HG03565 (cell line): ENCODE measurements at regions not wholly inside any gene's neighbourhood (a gene's known extent, or its start where the extent isn't known, plus 50 kb on each side); places are given as distances from the start of the nearest gene placed in this dataset.
"Not testable (repeated sequence)": the region's sequence is repeated elsewhere in the genome, so short reads cannot be mapped to it uniquely, and the experiment has no call there.

ENCODE experiments used
- ATAC-seq: cut with Tn5 transposase; IDR thresholded peaks from one replicate; pipeline ENCODE4 v1.9.1; 2021; ENCODE audit warnings: mild to moderate bottlenecking, moderate library complexity; ENCODE audit not compliant: unreplicated experiment

DNA sequence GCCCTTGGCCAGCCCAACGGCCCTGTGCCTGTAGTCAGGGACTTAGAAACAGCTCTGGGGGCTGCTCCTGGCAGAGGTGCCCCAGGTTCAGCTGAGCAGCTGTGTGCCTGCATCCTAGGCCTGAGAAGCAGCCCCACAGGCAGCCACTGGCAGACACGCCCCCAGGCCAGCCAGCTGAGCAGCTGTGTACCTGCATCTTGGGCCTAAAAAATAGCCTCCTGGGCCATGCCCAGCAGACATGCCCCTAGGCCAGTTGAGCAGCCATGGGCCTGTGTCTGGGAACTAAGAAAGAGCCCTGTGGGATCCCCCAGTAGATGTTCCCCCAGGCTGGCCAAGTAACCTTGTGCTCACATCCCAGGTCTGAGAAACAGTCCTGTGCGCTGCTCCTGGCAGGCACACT lies 64.0 kb downstream of the TBR1 start:
- no peak for ATAC-seq

DNA sequence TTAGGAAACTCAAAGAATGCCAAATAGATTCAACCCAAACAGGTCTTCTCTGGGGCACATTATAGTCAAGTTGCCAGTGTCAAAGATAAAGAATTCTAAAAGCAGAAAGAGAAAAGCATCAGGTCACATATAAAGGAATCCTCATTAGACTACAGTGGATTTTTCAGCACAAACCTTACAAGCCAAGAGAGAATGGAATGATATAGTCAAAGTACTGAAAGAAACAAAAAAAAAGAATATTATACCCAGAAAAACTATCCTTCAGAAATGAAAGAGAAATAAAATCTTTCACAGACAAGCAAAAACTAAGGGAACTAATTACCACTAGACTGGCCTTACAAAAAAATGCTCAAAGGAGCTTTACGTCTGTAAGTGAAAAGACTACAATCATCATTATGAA lies 65.5 kb downstream of the TBR1 start:
- ATAC-seq: no peak

DNA sequence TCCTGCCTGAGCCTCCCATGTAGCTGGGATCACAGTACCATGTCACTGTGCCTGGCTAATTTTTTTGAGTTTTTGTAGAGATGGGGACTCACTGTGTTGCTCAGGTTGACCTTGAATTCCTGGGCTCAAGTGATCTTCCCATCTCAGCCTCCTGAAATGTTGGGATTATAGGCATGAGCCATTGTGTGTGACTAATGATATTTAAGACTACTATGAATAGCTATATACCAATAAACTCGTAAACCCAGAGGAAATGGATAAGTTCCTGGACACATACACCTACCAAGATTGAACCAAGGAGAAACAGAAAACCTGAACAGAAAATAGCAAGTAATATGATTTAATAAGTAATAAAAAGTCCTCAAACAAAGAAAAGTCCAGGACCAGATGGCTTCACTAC lies 68.0 kb downstream of the TBR1 start:
- no peak for ATAC-seq

DNA sequence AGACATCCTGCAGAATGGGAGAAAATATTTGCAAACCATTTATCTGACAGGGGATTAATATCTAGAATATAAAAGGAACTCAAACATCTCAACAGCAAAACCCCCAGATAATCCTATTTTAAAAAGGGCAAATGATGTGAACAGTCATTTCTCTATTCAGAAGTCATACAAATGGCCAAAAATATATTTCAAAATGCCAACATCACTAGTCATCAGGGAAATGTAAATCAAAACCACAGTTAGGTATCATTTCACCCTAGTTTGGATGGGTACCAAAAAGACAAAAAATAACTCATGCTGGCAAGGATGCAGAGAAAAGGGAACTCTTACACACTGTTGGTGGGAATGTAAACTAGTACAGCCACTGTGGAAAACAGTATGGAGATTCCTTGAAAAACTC lies 70.0 kb downstream of the TBR1 start:
- ATAC-seq: no peak

DNA sequence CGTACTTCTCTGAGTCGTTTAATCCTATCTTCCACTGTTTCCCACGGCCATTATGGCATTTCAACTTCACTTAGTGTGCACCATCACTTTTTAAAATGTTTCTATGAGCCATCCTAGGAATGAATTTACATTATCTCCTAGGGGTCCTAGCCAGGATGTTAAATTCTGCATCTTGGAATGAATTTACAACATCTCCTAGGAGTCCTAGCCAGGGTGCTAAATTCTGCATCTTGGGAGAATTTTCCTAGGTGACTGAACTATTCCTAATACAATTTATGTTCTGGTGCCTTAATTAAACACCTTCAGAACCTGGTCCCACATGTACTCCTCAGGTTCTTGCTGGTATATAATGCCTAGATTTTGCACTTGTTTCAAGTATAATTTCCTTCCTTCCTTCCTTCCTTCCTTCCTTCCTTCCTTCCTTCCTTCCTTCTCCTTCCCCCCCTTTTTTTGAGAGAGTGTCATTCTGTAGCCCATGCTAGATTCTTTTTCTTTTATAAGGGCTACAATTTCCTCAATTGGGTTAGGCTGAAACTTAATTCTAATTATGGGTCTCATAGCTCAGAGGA lies 72.1 kb downstream of the TBR1 start:
- ATAC-seq: no peak

DNA sequence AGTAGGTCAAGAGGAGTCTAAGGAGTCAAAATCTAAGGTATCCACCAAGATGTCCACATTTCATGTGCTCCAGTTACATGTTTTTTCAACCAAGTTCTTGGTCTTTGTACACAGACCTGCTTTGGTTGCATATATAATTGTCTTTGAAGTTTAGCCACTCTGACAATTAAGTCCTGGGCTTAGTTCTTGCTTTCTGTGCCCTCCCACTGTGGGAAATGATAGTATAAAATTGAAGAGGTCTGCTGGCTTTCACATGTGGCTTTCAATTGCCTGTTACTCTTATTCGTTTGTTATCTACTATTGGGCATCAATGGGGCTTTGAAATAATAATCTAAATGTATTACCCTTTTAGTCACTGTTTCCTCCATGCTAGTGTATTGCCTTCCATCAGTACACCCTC lies 72.8 kb downstream of the TBR1 start:
- no peak for ATAC-seq

DNA sequence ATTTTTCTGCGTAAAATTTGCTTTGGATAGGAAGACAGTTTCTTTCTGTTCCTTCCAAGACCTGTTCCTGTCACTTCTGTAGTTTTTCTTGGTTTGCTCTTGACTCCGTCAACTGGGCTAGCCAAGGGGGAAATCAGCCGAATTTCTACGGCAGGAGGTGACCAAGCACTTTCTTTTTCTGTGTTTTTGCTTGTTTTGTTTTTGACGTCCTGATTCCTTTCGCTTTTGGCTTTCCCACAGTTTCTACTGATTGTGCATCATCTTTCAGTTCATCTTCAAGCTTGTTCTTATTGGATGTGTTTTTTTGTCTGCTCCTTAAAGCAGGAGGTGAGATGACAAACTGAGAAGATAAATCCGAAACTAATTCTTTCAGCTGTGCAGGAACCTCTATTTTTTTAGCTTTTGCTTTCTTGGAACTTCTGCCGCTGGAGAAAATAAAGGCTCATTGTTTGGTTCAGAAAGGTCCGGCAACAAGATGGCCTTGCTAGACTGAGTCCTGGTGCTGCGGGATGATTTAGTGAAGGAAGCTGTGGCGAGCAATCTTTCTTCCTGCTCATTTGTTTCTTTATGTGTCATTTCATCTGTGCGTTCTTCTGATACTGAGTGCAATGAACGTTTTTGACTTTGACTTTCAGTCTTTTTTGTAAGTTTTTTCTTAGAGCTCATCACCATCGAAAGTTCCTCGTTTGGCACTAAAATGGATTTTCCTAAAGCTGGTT lies 85.0 kb downstream of the TBR1 start:
- ATAC-seq: peak; percentile 65

DNA sequence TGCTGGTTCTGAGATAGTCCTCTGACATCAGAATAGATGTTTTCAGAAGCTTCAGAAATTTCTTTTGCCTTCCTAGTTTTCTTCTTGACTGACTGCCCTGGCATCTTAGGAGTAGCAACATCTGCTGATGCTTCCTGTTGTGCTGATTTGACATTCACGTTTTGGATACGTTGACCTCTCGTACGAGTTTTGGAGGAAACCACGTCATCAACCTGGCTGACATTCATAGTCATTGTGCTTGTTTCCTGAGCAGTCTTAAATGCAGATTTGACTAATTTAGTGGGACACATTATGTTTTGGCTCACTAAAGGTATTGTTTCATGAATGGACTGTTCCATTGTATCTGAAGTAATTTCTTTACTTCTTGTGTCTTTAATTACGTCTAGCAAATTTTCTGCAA lies 86.2 kb downstream of the TBR1 start:
- ATAC-seq: not testable (repeated sequence)

DNA sequence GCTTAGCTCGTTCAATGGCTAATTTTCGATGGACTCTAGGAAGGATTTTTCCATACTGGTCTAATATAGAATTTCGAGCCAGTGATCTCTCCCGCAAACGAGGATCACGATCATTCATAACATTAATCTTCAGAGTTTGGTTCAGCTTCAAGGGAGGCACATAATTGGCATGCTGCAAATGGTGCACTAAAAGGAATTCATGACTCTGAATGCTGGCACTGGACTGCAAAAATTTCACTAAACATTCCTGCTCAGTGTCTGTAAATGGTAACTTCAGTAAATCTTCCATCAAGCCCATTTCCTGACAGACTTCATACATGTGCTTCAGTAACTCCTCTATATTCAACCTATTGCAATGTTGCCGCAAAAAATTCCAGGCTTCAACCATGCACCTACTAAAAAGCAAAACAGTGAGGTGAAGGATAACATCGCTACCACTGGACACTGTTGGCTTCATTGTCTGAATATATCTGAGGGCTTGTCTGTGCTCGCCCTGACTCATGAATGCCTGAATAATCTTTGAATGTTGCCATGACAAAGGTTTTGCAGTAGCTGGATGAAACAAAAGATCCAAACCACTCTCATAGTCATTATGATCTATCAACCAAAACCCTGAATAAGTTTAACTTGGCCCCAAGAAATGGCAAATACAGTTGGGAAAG lies 88.7 kb downstream of the TBR1 start:
- not testable (repeated sequence) for ATAC-seq

DNA sequence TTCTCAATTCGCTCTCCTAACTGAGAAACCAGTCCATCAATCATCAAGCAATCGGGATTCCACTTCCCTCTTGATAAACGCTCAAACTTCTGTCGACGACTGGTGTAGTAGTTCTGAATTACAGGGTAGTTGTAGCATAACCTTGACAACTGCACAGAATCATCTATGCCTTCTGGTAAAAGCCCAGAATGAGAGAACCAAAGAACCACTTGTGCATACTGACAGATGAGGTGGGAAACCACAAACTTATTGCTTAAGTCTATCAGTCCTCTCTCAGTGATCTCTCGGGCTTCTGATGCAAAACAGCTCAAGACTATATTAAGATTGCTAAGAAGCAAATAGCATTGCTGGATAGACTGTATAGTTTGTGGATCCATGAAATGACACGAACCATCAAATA lies 89.4 kb downstream of the TBR1 start:
- not testable (repeated sequence) for ATAC-seq

DNA sequence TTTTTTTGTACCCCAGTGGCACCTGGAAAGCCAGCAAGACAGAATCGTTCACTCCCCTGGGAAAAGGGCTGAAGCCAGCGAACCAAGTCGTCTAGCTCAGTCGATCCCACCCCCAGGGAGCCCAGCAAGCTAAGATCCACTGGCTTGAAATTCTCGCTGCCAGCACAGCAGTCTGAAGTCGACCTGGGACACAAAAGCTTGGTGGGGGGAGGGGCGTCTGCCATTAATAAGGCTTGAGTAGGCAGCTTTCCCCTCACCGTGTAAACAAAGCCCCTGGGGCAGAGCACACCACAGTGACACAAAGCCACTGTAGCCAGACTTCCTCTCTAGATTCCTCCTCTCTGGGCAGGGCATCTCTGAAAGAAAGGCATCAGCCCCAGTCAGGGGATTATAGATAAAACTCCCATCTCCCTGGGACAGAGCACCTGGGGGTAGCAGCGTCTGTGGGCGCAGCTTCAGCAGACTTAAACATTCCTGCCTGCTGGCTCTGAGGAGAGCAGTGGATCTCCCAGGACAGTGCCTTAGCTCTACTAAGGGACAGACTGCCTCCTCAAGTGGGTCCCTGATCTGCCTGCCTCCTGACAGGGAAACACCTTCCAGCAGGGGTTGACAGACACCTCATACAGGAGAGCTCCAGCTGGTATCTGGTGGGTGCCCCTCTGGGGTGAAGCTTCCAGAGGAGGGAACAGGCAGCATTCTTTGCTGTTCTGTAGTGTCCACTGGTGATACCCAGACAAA lies 97.4 kb downstream of the TBR1 start:
- not testable (repeated sequence) for ATAC-seq

DNA sequence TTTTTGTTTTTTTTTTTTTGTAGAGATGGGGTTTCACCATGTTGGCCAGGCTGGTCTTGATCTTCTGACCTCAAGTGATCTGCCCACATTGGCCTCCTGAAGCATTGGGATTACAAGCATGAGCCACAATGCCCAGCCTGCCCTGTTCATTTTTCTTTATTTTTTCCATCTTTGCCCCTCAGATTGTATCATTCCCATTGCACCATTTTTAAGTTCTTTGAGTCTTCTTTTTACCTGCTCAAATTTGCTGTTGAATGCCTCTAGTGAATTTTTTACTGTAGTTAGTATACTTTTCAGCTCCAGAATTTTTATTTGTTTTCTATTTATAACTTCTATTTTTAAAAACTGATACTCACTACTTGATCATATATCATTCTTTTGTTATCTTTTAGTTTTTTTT lies 101.4 kb upstream of the SLC4A10 start:
- no peak for ATAC-seq

DNA sequence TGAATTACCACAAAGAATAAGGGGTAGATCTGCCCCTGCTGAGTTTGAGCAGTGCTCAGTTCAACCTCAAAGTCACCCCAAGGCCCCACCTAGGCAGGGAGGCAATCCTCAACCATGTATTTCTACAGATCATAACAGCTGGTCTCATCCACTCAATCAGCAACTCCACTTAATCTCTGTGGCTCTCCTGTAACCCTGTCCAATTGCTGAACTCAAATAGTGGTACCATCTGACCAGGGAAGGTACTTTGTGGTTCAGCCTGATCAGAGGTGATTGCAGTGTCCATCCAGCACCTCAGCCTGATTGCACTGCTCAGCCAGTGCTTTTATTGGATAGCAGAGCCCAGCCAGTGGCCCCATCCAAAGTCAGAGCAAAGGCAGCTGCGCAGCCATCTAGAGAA lies 91.0 kb upstream of the SLC4A10 start:
- no peak for ATAC-seq

DNA sequence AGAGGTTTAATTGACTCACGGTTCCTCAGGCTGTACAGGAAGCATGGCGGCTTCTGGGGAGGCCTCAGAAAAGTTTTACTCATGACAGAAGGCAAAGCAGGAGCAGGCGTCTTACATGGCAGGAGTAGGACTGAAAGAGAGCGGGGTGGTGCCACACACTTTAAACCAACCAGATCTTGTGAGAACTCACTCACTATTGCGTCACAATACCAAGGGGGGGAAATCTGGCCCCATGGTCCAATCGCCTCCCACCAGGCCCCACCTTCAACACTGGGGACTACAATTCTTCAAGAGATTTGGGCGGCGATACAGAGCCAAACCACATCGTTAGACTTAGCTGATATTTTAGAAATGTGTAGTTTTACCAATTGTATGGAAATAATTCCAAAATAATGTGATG lies 77.6 kb upstream of the SLC4A10 start:
- ATAC-seq: no peak

DNA sequence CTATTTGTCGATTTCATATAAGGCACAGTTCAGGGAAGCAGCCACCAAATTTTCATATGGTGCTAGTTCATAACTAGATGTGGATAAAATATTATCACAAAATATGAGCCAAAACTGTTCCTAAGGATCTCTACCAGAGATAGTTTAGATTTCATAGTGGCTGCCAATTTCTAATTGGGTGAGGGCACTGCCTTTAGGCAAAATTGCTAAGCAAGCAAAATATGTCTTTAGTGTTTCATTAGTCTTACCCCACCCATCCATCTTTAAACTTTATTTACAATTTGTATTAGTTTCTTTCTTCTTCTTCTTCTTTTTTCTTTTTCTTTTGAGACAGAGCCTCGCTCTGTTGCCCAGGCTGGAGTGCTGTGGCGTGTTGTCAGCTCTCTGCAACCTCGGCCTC lies 77.1 kb upstream of the SLC4A10 start:
- ATAC-seq: no peak

DNA sequence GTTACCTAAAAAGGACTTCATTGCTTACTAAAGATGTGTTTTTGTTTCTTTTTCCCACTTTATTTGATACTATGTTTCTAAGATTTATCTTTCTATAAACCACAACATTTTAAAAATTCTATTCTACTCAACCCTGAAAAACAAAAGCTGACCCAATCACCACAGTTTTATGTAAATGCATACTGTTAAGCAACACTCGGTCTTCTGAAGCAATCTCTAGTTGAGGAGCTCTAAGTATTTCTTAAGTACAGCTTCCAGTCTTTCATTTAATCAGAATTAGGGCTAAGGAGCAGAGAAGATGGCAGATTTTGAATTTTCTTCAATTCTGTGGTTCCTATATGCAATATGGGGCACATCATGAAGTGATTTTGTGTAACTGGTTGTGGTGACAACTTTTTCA lies 72.2 kb upstream of the SLC4A10 start:
- no peak for ATAC-seq

DNA sequence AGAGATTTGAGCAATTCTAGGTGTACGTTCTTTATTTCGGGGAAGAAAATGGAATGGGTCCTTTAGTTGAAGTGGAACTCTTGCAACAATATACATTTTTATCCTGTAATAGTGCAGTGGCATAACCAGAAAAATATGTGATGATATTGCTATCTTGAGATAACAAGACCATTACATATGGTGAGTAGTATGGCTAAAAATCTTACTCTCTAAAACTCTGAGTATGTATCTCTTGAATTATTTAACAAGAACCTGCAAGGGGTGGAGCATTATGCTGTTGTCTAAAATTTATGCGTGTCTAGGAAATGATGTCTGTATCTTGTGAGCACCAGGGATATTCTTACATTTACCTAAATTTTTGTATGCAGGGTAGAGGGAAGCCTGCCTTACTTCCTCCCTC lies 68.4 kb upstream of the SLC4A10 start:
- no peak for ATAC-seq

DNA sequence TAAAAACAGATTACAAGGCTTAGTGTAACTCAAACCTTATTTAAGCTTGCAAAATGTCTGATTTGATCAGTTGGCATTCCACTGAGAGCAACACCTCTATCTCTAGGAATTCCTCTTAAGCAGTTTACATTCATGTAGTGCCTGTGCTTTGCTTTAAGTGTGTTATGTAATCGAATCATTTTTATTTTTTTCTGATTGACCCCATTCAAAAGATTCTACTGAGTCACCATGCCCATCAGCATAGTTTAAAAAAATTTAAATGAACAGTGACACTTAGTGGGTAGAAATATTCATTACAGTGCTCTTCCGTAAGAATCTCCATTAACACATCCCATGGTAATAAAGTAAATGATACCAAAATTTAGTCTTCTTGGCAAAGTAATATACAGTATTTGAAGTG lies 67.8 kb upstream of the SLC4A10 start:
- ATAC-seq: no peak

DNA sequence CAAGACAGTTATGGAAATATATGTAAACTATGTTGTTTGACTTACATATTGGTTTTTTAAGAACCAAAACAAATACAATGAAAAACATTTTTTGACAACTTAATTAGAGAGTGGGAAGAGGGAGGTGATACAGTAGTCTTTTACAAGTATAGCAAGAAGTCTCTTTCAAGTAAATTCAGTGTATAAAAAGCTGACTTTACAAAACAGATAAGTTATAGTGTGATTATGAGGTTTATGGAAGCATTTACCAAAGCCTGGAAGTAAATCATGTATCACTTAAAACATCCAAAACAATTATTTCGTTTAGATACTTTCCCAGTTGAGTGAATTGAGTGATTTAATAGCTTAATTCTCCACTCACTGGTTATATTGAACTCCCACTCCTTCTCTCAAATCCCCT lies 66.7 kb upstream of the SLC4A10 start:
- no peak for ATAC-seq

DNA sequence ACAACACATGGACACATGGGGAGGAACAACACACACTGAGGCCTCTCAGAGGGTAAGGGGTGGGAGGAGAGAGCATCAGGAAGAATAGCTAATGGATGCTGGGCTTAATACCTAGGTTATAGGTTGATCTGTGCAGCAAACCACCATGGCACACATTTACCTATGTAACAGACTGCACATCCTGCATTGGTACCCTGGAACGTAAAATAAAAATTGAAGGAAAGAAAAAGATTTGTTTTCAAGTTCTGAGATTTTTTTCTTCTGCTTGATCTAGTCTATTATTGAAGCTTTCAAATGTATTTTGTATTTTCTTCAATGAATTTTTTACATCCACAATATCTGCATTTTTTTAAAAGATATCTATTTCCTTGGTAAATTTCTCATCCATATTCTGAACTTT lies 59.3 kb upstream of the SLC4A10 start:
- no peak for ATAC-seq

DNA sequence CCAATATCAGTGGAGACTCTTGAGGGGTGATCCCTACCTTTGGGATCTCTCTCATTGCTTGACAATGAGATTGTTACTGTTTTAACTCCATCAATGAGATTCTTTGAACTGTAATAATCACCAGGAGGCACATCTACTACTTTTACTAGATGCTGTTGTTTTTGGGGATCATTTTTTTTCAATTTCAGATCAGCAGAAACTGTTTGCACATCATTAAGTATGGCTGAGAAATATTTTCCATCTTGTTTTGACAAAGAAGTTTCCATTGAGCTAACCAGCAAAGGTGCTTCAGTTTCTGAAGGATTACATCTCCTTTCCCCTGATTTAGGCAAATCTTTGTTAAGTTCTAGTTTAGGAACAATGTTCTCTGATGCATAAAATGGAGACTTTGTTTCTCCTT lies 54.8 kb upstream of the SLC4A10 start:
- no peak for ATAC-seq
